ENCODE measurements at regions not wholly inside any gene's neighbourhood (a gene's known extent, or its start where the extent isn't known, plus 50 kb on each side); places are given as distances from the start of the nearest gene placed in this dataset.

DNA sequence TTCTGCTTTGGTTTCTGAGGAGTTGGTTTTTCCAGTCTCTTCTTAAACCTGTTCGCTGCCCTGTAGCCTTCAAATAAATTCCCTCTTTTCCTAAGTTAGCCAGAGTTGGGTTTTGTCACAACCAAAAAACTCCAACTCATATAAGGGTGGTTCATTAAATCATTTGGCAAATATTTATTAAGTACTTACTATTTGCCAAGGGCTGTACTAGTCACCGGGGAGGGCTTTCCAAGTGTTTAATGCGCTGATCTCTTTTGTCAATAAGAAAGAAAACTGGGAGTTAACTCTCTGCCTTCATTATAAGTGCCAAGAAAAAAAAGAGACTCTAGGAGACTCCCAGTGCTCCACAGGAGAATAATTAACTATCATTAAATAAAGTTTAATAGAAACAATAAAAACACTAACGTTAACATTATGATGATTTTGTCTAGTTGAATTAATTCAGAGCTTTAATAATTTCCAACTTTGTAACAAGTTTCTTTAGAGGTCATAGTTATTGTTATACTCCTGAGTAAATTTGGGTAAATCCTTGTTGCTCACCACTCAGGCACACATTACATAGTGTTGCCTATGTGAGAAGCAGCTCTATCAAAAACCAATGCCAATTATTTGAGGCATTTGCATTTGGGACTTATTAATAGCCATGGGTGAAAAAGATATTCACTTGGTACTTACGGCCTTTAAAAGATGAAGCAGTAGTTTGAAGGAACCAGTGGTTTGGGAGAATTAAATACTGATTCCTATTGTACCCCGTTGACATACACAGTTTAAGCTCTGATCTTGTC, 122.5 kb upstream of the TEX13D start:
- intact Hi-C loops (cut with micrococcal nuclease): loop anchor here (5.0 kb wide), 1 partner anchor 248 kb away; the partner anchor contains the start of gene STAG2
- ATAC-seq (ENCODE audit: low read depth): no peak
- no peaks in the 10 kb centered on the region for H3K9me1 ChIP-seq (ENCODE audit: insufficient read depth, low read length)
- no peak overlapping the region for H3K56ac ChIP-seq (ENCODE audit: extremely low read depth, insufficient read depth, low read length)
- POLR2A ChIA-PET (ENCODE audit: unreplicated experiment): no interaction called here
- H3K9ac ChIP-seq (ENCODE audit: low read depth, low read length): no peak overlapping the region
- H2BK15ac ChIP-seq (ENCODE audit: low read depth, low read length): no peak overlapping the region
- dilution Hi-C loops (cut with HindIII; ENCODE audit: low sequenced_read_pairs, unreplicated experiment): no loop called here
- no peak overlapping the region for H4K5ac ChIP-seq (ENCODE audit: low read depth, low read length)
- no peak overlapping the region for H3K14ac ChIP-seq (replicated peaks; ENCODE audit: low read depth, low read length)
- no peak overlapping the region for H3K23ac ChIP-seq (ENCODE audit: low read depth, low read length)
- in situ Hi-C loops (cut with MboI; ENCODE audit: low sequenced_read_pairs): no loop called here
- no TSS peak for BruUV-seq (replicated peaks)
- no peak overlapping the region for H4K8ac ChIP-seq (ENCODE audit: low read depth in 2 of 2, low read length in 2 of 2)
- no peaks in the 10 kb centered on the region for H4K20me1 ChIP-seq (ENCODE audit: insufficient read depth, low read length)
- no peak overlapping the region for H2AK9ac ChIP-seq (replicated peaks; ENCODE audit: low read depth, low read length, poor library complexity)
- no peak overlapping the region for H3K4ac ChIP-seq (ENCODE audit: low read depth, low read length)
- no peak overlapping the region for H3K4me2 ChIP-seq (ENCODE audit: low read depth, low read length)
- no peaks in the 10 kb centered on the region for H3K27me3 ChIP-seq (ENCODE audit: control insufficient read depth, insufficient read depth, low read length)
- H3K9me3 ChIP-seq (ENCODE audit: control insufficient read depth, insufficient read depth, low read length): no peaks in the 10 kb centered on the region
- no peak overlapping the region for H2AFZ ChIP-seq (replicated peaks; ENCODE audit: low read length, poor library complexity)
- H3K27ac ChIP-seq (ENCODE audit: insufficient read depth, low read length): no peak overlapping the region
- H2AK5ac ChIP-seq (ENCODE audit: low read depth, low read length): no peak overlapping the region
- CTCF ChIA-PET: no interaction called here
- no peaks in the 10 kb centered on the region for H3K36me3 ChIP-seq (ENCODE audit: control insufficient read depth, insufficient read depth, low read length)
- no peak for TF ChIP-seq RCOR1 (IDR thresholded peaks at IDR 0.05; ENCODE audit: insufficient replicate concordance, low read length)
- no peak for TF ChIP-seq RAD21 (IDR thresholded peaks at IDR 0.05; ENCODE audit: low read length)
- TF ChIP-seq, protein P1, sequence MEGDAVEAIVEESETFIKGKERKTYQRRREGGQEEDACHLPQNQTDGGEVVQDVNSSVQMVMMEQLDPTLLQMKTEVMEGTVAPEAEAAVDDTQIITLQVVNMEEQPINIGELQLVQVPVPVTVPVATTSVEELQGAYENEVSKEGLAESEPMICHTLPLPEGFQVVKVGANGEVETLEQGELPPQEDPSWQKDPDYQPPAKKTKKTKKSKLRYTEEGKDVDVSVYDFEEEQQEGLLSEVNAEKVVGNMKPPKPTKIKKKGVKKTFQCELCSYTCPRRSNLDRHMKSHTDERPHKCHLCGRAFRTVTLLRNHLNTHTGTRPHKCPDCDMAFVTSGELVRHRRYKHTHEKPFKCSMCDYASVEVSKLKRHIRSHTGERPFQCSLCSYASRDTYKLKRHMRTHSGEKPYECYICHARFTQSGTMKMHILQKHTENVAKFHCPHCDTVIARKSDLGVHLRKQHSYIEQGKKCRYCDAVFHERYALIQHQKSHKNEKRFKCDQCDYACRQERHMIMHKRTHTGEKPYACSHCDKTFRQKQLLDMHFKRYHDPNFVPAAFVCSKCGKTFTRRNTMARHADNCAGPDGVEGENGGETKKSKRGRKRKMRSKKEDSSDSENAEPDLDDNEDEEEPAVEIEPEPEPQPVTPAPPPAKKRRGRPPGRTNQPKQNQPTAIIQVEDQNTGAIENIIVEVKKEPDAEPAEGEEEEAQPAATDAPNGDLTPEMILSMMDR (conservative IDR thresholded peaks at IDR 0.05; ENCODE audit: low read depth, low read length): no peak
- no peak for TF ChIP-seq MAFK (IDR thresholded peaks at IDR 0.05; ENCODE audit: low read depth, low read length)
- TF ChIP-seq POLR2A (IDR thresholded peaks at IDR 0.05; ENCODE audit: low read depth, low read length): no peak
- TF ChIP-seq SMC3 (IDR thresholded peaks at IDR 0.05; ENCODE audit: low read depth, low read length): no peak
- no peak for TF ChIP-seq BHLHE40 (IDR thresholded peaks at IDR 0.05; ENCODE audit: low read depth, low read length)
- TF ChIP-seq RFX5 (IDR thresholded peaks at IDR 0.05; ENCODE audit: low read depth, low read length): no peak
- TF ChIP-seq, protein P2, sequence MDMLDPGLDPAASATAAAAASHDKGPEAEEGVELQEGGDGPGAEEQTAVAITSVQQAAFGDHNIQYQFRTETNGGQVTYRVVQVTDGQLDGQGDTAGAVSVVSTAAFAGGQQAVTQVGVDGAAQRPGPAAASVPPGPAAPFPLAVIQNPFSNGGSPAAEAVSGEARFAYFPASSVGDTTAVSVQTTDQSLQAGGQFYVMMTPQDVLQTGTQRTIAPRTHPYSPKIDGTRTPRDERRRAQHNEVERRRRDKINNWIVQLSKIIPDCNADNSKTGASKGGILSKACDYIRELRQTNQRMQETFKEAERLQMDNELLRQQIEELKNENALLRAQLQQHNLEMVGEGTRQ (IDR thresholded peaks at IDR 0.05; ENCODE audit: low read depth, low read length): no peak
- TF ChIP-seq CEBPB (IDR thresholded peaks at IDR 0.05; ENCODE audit: low read depth, low read length): no peak
- TF ChIP-seq, protein P3, sequence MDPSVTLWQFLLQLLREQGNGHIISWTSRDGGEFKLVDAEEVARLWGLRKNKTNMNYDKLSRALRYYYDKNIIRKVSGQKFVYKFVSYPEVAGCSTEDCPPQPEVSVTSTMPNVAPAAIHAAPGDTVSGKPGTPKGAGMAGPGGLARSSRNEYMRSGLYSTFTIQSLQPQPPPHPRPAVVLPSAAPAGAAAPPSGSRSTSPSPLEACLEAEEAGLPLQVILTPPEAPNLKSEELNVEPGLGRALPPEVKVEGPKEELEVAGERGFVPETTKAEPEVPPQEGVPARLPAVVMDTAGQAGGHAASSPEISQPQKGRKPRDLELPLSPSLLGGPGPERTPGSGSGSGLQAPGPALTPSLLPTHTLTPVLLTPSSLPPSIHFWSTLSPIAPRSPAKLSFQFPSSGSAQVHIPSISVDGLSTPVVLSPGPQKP (IDR thresholded peaks at IDR 0.05; ENCODE audit: borderline replicate concordance, low read depth, low read length): no peak
- TF ChIP-seq MAZ (IDR thresholded peaks at IDR 0.05; ENCODE audit: borderline replicate concordance, low read depth, low read length): no peak
- TF ChIP-seq FOS (IDR thresholded peaks at IDR 0.05; ENCODE audit: low read depth, low read length): no peak
- no peak for TF ChIP-seq MXI1 (IDR thresholded peaks at IDR 0.05; ENCODE audit: borderline replicate concordance, low read depth, low read length)
- TF ChIP-seq NFE2L2 (IDR thresholded peaks at IDR 0.05; ENCODE audit: low read depth, low read length): no peak
- TF ChIP-seq CHD1 (IDR thresholded peaks at IDR 0.05; ENCODE audit: low read depth, low read length): no peak
- H2BK120ac ChIP-seq (ENCODE audit: low read depth, low read length): no peak overlapping the region
- no peak overlapping the region for H4K91ac ChIP-seq (ENCODE audit: insufficient read depth, low read depth, low read length)
- H3K18ac ChIP-seq (ENCODE audit: low read depth, low read length): no peak overlapping the region
- no CpG with 5 or more reads among the region's 6 CpGs for WGBS, 2 experiments (ENCODE audit: extremely low coverage in 2 of 2, insufficient read length in 1 of 2)
- H2BK20ac ChIP-seq (ENCODE audit: low read depth, low read length): no peak overlapping the region
- DNase-seq: no peak
- no peak overlapping the region for H2BK5ac ChIP-seq (ENCODE audit: low read depth, low read length, poor library complexity, severe bottlenecking)
- H3K79me1 ChIP-seq (ENCODE audit: low read depth in 1 of 2, low read length in 2 of 2): no peaks in the 10 kb centered on the region
- no peaks in the 10 kb centered on the region for H3K4me1 ChIP-seq (ENCODE audit: control insufficient read depth, insufficient read depth, low read length)
- H3K4me3 ChIP-seq (ENCODE audit: insufficient read depth, low read depth, low read length): no peak overlapping the region

Data from IMR-90 (cell line).